Gastrocnemius medialis (tissue), 4 donors: ENCODE measurements at regions not wholly inside any gene's neighbourhood (a gene's known extent, or its start where the extent isn't known, plus 50 kb on each side); places are given as distances from the start of the nearest gene placed in this dataset.

Experiments used
- CTCF ChIP-seq, 5 experiments: fragments of 450-650 bp in 3 of 5; fragments of 200-600 bp in 2 of 5; sonication (generic) in 2 of 5; IDR thresholded peaks in 4 of 5; conservative IDR thresholded peaks in 1 of 5; 1 replicate in 4 of 5; 2 replicates in 1 of 5; pipeline ENCODE4 v1.5.1; 2016 to 2019; ENCODE audit warnings: antibody characterized with exemption in 5 of 5, mild to moderate bottlenecking in 3 of 5, moderate library complexity in 3 of 5
- POLR2A ChIP-seq, 2 donors: fragments of 450-650 bp; IDR thresholded peaks; one replicate each; pipeline ENCODE4 v1.6.1; 2017; ENCODE audit warnings: antibody characterized with exemption in 2 of 2, mild to moderate bottlenecking in 2 of 2, moderate library complexity in 2 of 2

- no peak for TF ChIP-seq CTCF (IDR thresholded peaks at IDR 0.05 in 4 of 5, conservative IDR thresholded peaks at IDR 0.05 in 1 of 5)
- no peak for TF ChIP-seq POLR2A (IDR thresholded peaks at IDR 0.05)
Observed at GRCh38 chr4:57184378-57185029, 74.3 kb upstream of the IGFBP7 start.
